SK-N-SH (cell line): ENCODE measurements at regions not wholly inside any gene's neighbourhood (a gene's known extent, or its start where the extent isn't known, plus 50 kb on each side); places are given as distances from the start of the nearest gene placed in this dataset.

ENCODE experiments used
- CTCF ChIA-PET: fragments of 300-600, 350-600 bp; formaldehyde crosslinking; extraction: SDS; loops from one replicate; lab custom pipeline; 2021; lab: Yijun Ruan, JAX
- POLR2A ChIA-PET: fragments of 350-600 bp; sonication (Branson Sonifier 250); formaldehyde crosslinking; extraction: SDS; loops from one replicate; lab custom pipeline; 2020; ENCODE audit warnings: antibody characterized with exemption, inconsistent platforms; lab: Yijun Ruan, JAX
- DNase-seq: peaks from one replicate; pipeline ENCODE4 v3.0.0; 2012
- H2AFZ ChIP-seq: fragments of 200-600 bp; sonication (generic); 2 replicates; pipeline ENCODE4 v1.8.1; 2016; ENCODE audit warnings: antibody characterized with exemption, mild to moderate bottlenecking, low read depth
- H3F3A ChIP-seq: fragments of 200-600 bp; sonication (generic); replicated peaks from 2 replicates; pipeline ENCODE3; 2016; ENCODE audit warnings: antibody characterized with exemption, mild to moderate bottlenecking; ENCODE audit not compliant: insufficient read depth
- H3K27ac ChIP-seq, 2 experiments: fragments of 200-500 bp in 1 of 2; fragments of 200-600 bp in 1 of 2; sonication (Bioruptor generic) in 1 of 2; sonication (generic), shearing (Covaris generic) in 1 of 2; 2 replicates each; pipeline versions ENCODE4 v1.5.1 to v1.6.1; 2014 to 2016; ENCODE audit warnings: low read depth in 2 of 2, inconsistent platforms in 1 of 2, low read length in 1 of 2, mild to moderate bottlenecking in 1 of 2, mixed read lengths in 1 of 2
- H3K27me3 ChIP-seq: fragments of 200-600 bp; sonication (generic), shearing (Covaris generic); 2 replicates; pipeline ENCODE4 v1.6.1; 2016; ENCODE audit warnings: mixed run types; ENCODE audit not compliant: insufficient read depth
- H3K36me3 ChIP-seq, 2 experiments: fragments of 200-500 bp in 1 of 2; fragments of 200-600 bp in 1 of 2; sonication (Bioruptor generic) in 1 of 2; sonication (generic) in 1 of 2; replicated peaks in 1 of 2; 2 replicates each; pipeline versions ENCODE3 to v1.5.1; 2014 to 2016; ENCODE audit warnings: low read length in 1 of 2, mild to moderate bottlenecking in 1 of 2; ENCODE audit not compliant: insufficient read depth in 2 of 2, control insufficient read depth in 1 of 2
- H3K4me1 ChIP-seq, 2 experiments: fragments of 200-500 bp in 1 of 2; fragments of 200-600 bp in 1 of 2; sonication (Bioruptor generic) in 1 of 2; sonication (generic), shearing (Covaris generic) in 1 of 2; 2 replicates each; pipeline versions ENCODE4 v1.5.1 to v1.6.1; 2014 to 2016; ENCODE audit warnings: low read depth in 1 of 2, low read length in 1 of 2, mixed run types in 1 of 2; ENCODE audit not compliant: insufficient read depth in 2 of 2, control insufficient read depth in 1 of 2
- H3K4me2 ChIP-seq: fragments of 200-600 bp; sonication (generic), shearing (Covaris generic); 2 replicates; pipeline ENCODE4 v1.6.1; 2017; ENCODE audit warnings: mixed run types
- H3K4me3 ChIP-seq, 2 experiments: fragments of 200-500 bp in 1 of 2; fragments of 200-600 bp in 1 of 2; sonication (Bioruptor generic) in 1 of 2; sonication (generic), shearing (Covaris generic) in 1 of 2; 2 replicates each; pipeline versions ENCODE4 v1.5.1 to v1.8.1; 2014 to 2016; ENCODE audit warnings: low read depth in 2 of 2, inconsistent platforms in 1 of 2, low read length in 1 of 2, mild to moderate bottlenecking in 1 of 2, mixed read lengths in 1 of 2, moderate library complexity in 1 of 2
- H3K79me2 ChIP-seq: fragments of 200-600 bp; sonication (generic); 2 replicates; pipeline ENCODE4 v1.8.1; 2017; ENCODE audit warnings: mild to moderate bottlenecking; ENCODE audit not compliant: insufficient read depth
- H3K9ac ChIP-seq: fragments of 200-600 bp; sonication (generic); 2 replicates; pipeline ENCODE4 v1.6.1; 2017; ENCODE audit warnings: mixed run types
- H3K9me2 ChIP-seq: fragments of 200-600 bp; sonication (generic); 2 replicates; pipeline ENCODE4 v1.6.1; 2017; ENCODE audit warnings: mixed run types
- H3K9me3 ChIP-seq: fragments of 200-600 bp; sonication (generic); 2 replicates; pipeline ENCODE4 v1.6.1; 2017; ENCODE audit warnings: mixed run types, mild to moderate bottlenecking, moderate library complexity
- H4K20me1 ChIP-seq: fragments of 200-600 bp; sonication (generic); 2 replicates; pipeline ENCODE4 v1.6.1; 2017; ENCODE audit warnings: mild to moderate bottlenecking, mixed run types; ENCODE audit not compliant: insufficient read depth
- CHD2 ChIP-seq: fragments of 150-350 bp; IDR thresholded peaks from 2 replicates; pipeline ENCODE4 v1.6.1; 2018; ENCODE audit warnings: low read length; ENCODE audit not compliant: partially characterized antibody
- ELF1 ChIP-seq: IDR thresholded peaks from 2 replicates; pipeline ENCODE4 v1.4.0; 2012
- EZH2phosphoT487 ChIP-seq: fragments of 200-600 bp; sonication (generic); IDR thresholded peaks from 2 replicates; pipeline ENCODE4 v1.6.1; 2017; ENCODE audit warnings: low read depth, mixed run types, mild to moderate bottlenecking, antibody characterized with exemption, moderate library complexity, borderline replicate concordance
- FOXJ3 ChIP-seq: sonication (generic); formaldehyde crosslinking; IDR thresholded peaks from 2 replicates; pipeline ENCODE4 v1.5.1; 2020; ENCODE audit warnings: mild to moderate bottlenecking, missing genetic modification reagents
- GABPA ChIP-seq: IDR thresholded peaks from 2 replicates; pipeline ENCODE4 v1.4.0; 2012; ENCODE audit warnings: low read depth, mild to moderate bottlenecking
- IRF3 ChIP-seq: fragments of 150-350 bp; IDR thresholded peaks from 2 replicates; pipeline ENCODE4 v1.6.1; 2016; ENCODE audit warnings: mild to moderate bottlenecking, low read depth, low read length
- MEF2A ChIP-seq: IDR thresholded peaks from 2 replicates; pipeline ENCODE4 v1.4.0; 2012; ENCODE audit warnings: low read depth, borderline replicate concordance
- MXI1 ChIP-seq: IDR thresholded peaks from 2 replicates; pipeline ENCODE4 v1.6.1; 2012; ENCODE audit warnings: mild to moderate bottlenecking, low read depth, low read length, improper control_type of control experiment
- NRF1 ChIP-seq: IDR thresholded peaks from 2 replicates; pipeline ENCODE4 v1.6.1; 2012; ENCODE audit warnings: low read depth, mild to moderate bottlenecking, low read length
- RCOR1 ChIP-seq: fragments of 150-350 bp; IDR thresholded peaks from 2 replicates; pipeline ENCODE4 v1.6.1; 2017; ENCODE audit warnings: antibody characterized with exemption, low read length
- REST ChIP-seq: IDR thresholded peaks from 2 replicates; pipeline ENCODE4 v1.6.1; 2012; ENCODE audit warnings: mild to moderate bottlenecking, low read depth, low read length, moderate library complexity
- RFX5 ChIP-seq: IDR thresholded peaks from 2 replicates; pipeline ENCODE4 v1.6.1; 2012; ENCODE audit warnings: mild to moderate bottlenecking, improper control_type of control experiment, low read length
- RXRA ChIP-seq: IDR thresholded peaks from 2 replicates; pipeline ENCODE4 v1.4.0; 2012; ENCODE audit warnings: low read depth, mild to moderate bottlenecking, borderline replicate concordance
- SIN3A ChIP-seq: IDR thresholded peaks from 2 replicates; pipeline ENCODE4 v1.6.1; 2012; ENCODE audit warnings: low read depth, mild to moderate bottlenecking, low read length, moderate library complexity, borderline replicate concordance
- SMC3 ChIP-seq: IDR thresholded peaks from 2 replicates; pipeline ENCODE4 v1.6.1; 2012; ENCODE audit warnings: low read depth, low read length, improper control_type of control experiment
- TAF1 ChIP-seq: IDR thresholded peaks from 2 replicates; pipeline ENCODE4 v1.6.1; 2012; ENCODE audit warnings: low read depth, mild to moderate bottlenecking, low read length, moderate library complexity, borderline replicate concordance
- TCF12 ChIP-seq: IDR thresholded peaks from 2 replicates; pipeline ENCODE4 v1.4.0; 2012
- TEAD4 ChIP-seq: IDR thresholded peaks from 2 replicates; pipeline ENCODE4 v1.4.0; 2012; ENCODE audit warnings: mild to moderate bottlenecking, borderline replicate concordance; ENCODE audit not compliant: insufficient read depth
- USF2 ChIP-seq: fragments of 150-350 bp; IDR thresholded peaks from 2 replicates; pipeline ENCODE4 v1.6.1; 2017; ENCODE audit warnings: antibody characterized with exemption, low read length, low read depth, borderline replicate concordance
- YY1 ChIP-seq: IDR thresholded peaks from 2 replicates; pipeline ENCODE4 v1.4.0; 2012; ENCODE audit warnings: low read depth, mild to moderate bottlenecking
- ZBTB33 ChIP-seq: IDR thresholded peaks from 2 replicates; pipeline ENCODE4 v1.4.0; 2012; ENCODE audit warnings: low read depth, borderline replicate concordance
- WGBS: methylation state at CpG from one replicate; pipeline ENCODE4 v1.1.6; 2017; ENCODE audit warnings: low lambda C conversion rate; 5-methylcytosine and 5-hydroxymethylcytosine counted together

GRCh38 chr12:18899678-18900317, 161.9 kb downstream of the CAPZA3 start:
- Histone ChIP-seq H3K27me3 (no peaks in the 10 kb centered on the region), H3K9ac (no peak overlapping the region), H3K9me3 (no peaks in the 10 kb centered on the region), H3K36me3 (no peaks in the 10 kb centered on the region), H4K20me1 (no peaks in the 10 kb centered on the region), H3K4me1 (no peaks in the 10 kb centered on the region; a peak in 1 of 4 replicates), H3K4me3 (no peak overlapping the region), H3K79me2 (no peaks in the 10 kb centered on the region), H2AFZ (no peak overlapping the region), H3F3A (no peaks in the 10 kb centered on the region), H3K4me2 (no peak overlapping the region), H3K27ac (no peak overlapping the region), H3K9me2 (no peaks in the 10 kb centered on the region)
- ChIA-PET CTCF (interaction anchor here (1.4 kb wide), 1 partner anchor 286 kb away, joined by 4 read pairs; no protein-coding TSS in a partner anchor), POLR2A (no interaction called here)
- TF ChIP-seq RFX5 (no peak), USF2 (no peak), CHD2 (no peak), SIN3A (no peak), ELF1 (no peak), SMC3 (no peak), RCOR1 (no peak), FOXJ3 (CRISPR knock-in tag) (no peak), MXI1 (no peak), YY1 (no peak), IRF3 (no peak), GABPA (no peak), TAF1 (no peak), ZBTB33 (no peak)
- DNase-seq = no peak
- 83% methylated on average over 8 of the region's 8 CpGs for WGBS

GRCh38 chr12:18905134-18905533, 167.2 kb downstream of the CAPZA3 start:
- H3K9me3 ChIP-seq = no peaks in the 10 kb centered on the region
- POLR2A ChIA-PET = no interaction called here
- no peaks in the 10 kb centered on the region for H3K27me3 ChIP-seq
- no peaks in the 10 kb centered on the region for H3K4me1 ChIP-seq
- no peak overlapping the region for H2AFZ ChIP-seq
- WGBS = 70% methylated on average over 2 of the region's 2 CpGs
- H3K4me2 ChIP-seq = no peak overlapping the region
- CTCF ChIA-PET = no interaction called here
- H3K9me2 ChIP-seq = no peaks in the 10 kb centered on the region
- no peak for DNase-seq
- no peak overlapping the region for H3K4me3 ChIP-seq
- no peaks in the 10 kb centered on the region for H3K36me3 ChIP-seq
- no peak overlapping the region for H3K27ac ChIP-seq
- H3K9ac ChIP-seq = no peak overlapping the region
- H3F3A ChIP-seq = no peaks in the 10 kb centered on the region
- H3K79me2 ChIP-seq = no peaks in the 10 kb centered on the region
- H4K20me1 ChIP-seq = no peaks in the 10 kb centered on the region
- TF ChIP-seq TAF1 (no peak), YY1 (no peak), CHD2 (no peak), TEAD4 (no peak), FOXJ3 (CRISPR knock-in tag) (no peak), EZH2phosphoT487 (no peak), RFX5 (no peak), TCF12 (no peak), ELF1 (no peak), REST (no peak), MEF2A (no peak), NRF1 (no peak), RXRA (no peak)
